Ishikawa (cell line): ENCODE measurements at regions not wholly inside any gene's neighbourhood (a gene's known extent, or its start where the extent isn't known, plus 50 kb on each side); places are given as distances from the start of the nearest gene placed in this dataset.

Experiments
- CREB1 ChIP-seq: IDR thresholded peaks from 2 replicates; pipeline ENCODE4 v1.6.1; 2012; ENCODE audit warnings: low read depth
- EP300 ChIP-seq: IDR thresholded peaks from 2 replicates; pipeline ENCODE4 v1.6.1; 2012; ENCODE audit warnings: borderline replicate concordance
- FOXM1 ChIP-seq: IDR thresholded peaks from 2 replicates; pipeline ENCODE4 v1.6.1; 2012; ENCODE audit warnings: low read depth, borderline replicate concordance
- RAD21 ChIP-seq: IDR thresholded peaks from 2 replicates; pipeline ENCODE4 v1.6.1; 2012; ENCODE audit warnings: low read depth
- TAF1 ChIP-seq: IDR thresholded peaks from 2 replicates; pipeline ENCODE4 v1.6.1; 2012; ENCODE audit warnings: low read depth, mild to moderate bottlenecking
- TEAD4 ChIP-seq: IDR thresholded peaks from 2 replicates; pipeline ENCODE4 v1.6.1; 2012
- YY1 ChIP-seq: IDR thresholded peaks from 2 replicates; pipeline ENCODE4 v1.6.1; 2012; ENCODE audit warnings: low read depth
- TF ChIP-seq, protein P1 (sequence below): IDR thresholded peaks from 2 replicates; pipeline ENCODE4 v1.6.1; 2012
- TF ChIP-seq, protein P2 (sequence below): IDR thresholded peaks from 2 replicates; pipeline ENCODE4 v1.6.1; 2012; ENCODE audit warnings: low read depth, mild to moderate bottlenecking

DNA sequence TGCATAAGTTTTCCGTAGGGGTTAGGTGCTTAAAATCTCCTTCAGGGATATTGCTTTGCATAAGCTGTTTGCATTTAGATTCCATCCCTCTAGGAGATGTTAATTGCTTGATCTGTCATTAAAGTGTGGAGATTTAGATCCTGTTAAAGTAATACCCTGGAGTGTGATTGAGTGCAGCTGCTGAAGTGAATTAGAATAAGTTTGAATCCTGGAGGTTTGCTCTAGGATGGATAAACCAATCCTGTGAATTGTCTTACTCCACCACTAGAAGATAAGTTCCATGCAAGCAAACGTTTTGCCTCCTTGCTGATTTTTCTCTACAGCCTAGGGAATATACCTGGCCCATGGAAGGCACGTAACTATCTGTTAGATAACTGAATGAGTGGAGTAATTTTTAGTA lies 1487.2 kb upstream of the PRR20A start:
- TF ChIP-seq TAF1 (no peak), EP300 (no peak), RAD21 (no peak), YY1 (no peak), TEAD4 (no peak), CREB1 (no peak), FOXM1 (no peak)
- TF ChIP-seq, protein P1, sequence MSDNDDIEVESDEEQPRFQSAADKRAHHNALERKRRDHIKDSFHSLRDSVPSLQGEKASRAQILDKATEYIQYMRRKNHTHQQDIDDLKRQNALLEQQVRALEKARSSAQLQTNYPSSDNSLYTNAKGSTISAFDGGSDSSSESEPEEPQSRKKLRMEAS, result no peak
- TF ChIP-seq, protein P2, sequence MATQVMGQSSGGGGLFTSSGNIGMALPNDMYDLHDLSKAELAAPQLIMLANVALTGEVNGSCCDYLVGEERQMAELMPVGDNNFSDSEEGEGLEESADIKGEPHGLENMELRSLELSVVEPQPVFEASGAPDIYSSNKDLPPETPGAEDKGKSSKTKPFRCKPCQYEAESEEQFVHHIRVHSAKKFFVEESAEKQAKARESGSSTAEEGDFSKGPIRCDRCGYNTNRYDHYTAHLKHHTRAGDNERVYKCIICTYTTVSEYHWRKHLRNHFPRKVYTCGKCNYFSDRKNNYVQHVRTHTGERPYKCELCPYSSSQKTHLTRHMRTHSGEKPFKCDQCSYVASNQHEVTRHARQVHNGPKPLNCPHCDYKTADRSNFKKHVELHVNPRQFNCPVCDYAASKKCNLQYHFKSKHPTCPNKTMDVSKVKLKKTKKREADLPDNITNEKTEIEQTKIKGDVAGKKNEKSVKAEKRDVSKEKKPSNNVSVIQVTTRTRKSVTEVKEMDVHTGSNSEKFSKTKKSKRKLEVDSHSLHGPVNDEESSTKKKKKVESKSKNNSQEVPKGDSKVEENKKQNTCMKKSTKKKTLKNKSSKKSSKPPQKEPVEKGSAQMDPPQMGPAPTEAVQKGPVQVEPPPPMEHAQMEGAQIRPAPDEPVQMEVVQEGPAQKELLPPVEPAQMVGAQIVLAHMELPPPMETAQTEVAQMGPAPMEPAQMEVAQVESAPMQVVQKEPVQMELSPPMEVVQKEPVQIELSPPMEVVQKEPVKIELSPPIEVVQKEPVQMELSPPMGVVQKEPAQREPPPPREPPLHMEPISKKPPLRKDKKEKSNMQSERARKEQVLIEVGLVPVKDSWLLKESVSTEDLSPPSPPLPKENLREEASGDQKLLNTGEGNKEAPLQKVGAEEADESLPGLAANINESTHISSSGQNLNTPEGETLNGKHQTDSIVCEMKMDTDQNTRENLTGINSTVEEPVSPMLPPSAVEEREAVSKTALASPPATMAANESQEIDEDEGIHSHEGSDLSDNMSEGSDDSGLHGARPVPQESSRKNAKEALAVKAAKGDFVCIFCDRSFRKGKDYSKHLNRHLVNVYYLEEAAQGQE, result no peak
